Mesenchymal stem cell (in vitro differentiated cells and primary cell): ENCODE measurements at regions not wholly inside any gene's neighbourhood (a gene's known extent, or its start where the extent isn't known, plus 50 kb on each side); places are given as distances from the start of the nearest gene placed in this dataset.
"Not testable (repeated sequence)": the region's sequence is repeated elsewhere in the genome, so short reads cannot be mapped to it uniquely, and the experiment has no call there.

Experiments used
- DNase-seq: peaks from one replicate; pipeline ENCODE4 v3.0.0-alpha.2; 2013
- H2AFZ ChIP-seq: one replicate; pipeline ENCODE4 v1.6.1; 2013; ENCODE audit warnings: low read depth, mild to moderate bottlenecking, control low read depth, inconsistent platforms, low read length, moderate library complexity
- H2AK5ac ChIP-seq: 2 replicates; pipeline ENCODE4 v1.6.1; 2013; ENCODE audit warnings: low read length, moderate library complexity, mild to moderate bottlenecking, inconsistent platforms; ENCODE audit not compliant: severe bottlenecking
- H2BK120ac ChIP-seq: one replicate; pipeline ENCODE4 v1.6.1; 2013; ENCODE audit warnings: low read depth, mild to moderate bottlenecking, inconsistent platforms, low read length, moderate library complexity
- H2BK12ac ChIP-seq, 2 experiments: one replicate each; pipeline ENCODE4 v1.6.1; 2013; ENCODE audit warnings: inconsistent platforms in 2 of 2, low read length in 2 of 2, mild to moderate bottlenecking in 2 of 2, moderate library complexity in 2 of 2, control low read depth in 1 of 2
- H2BK15ac ChIP-seq: one replicate; pipeline ENCODE4 v1.6.1; 2013; ENCODE audit warnings: mild to moderate bottlenecking, low read depth, inconsistent platforms; ENCODE audit not compliant: poor library complexity, severe bottlenecking
- H2BK5ac ChIP-seq: 2 replicates; pipeline ENCODE4 v1.6.1; 2013; ENCODE audit warnings: low read depth, mild to moderate bottlenecking, low read length, control low read depth, inconsistent platforms; ENCODE audit not compliant: poor library complexity, severe bottlenecking
- H3K14ac ChIP-seq, 2 experiments: one replicate each; pipeline ENCODE4 v1.6.1; 2013; ENCODE audit warnings: inconsistent platforms in 2 of 2, low read length in 2 of 2, control low read depth in 1 of 2, mild to moderate bottlenecking in 1 of 2, moderate library complexity in 1 of 2
- H3K18ac ChIP-seq, 2 experiments: one replicate each; pipeline ENCODE4 v1.6.1; 2013; ENCODE audit warnings: inconsistent platforms in 2 of 2, low read length in 2 of 2, control low read depth in 1 of 2, low read depth in 1 of 2, mild to moderate bottlenecking in 1 of 2
- H3K23ac ChIP-seq, 2 experiments: one replicate each; pipeline ENCODE4 v1.6.1; 2013; ENCODE audit warnings: inconsistent platforms in 2 of 2, low read length in 2 of 2, mild to moderate bottlenecking in 2 of 2, moderate library complexity in 2 of 2, control low read depth in 1 of 2
- H3K27ac ChIP-seq: 2 replicates; pipeline ENCODE4 v1.5.1; 2013; ENCODE audit warnings: mild to moderate bottlenecking, moderate library complexity, low read length, control low read depth, inconsistent platforms; ENCODE audit not compliant: poor library complexity, severe bottlenecking
- H3K27me3 ChIP-seq, 2 experiments: 2 replicates each; pipeline versions ENCODE4 v1.6.1 to v1.7.0; 2013; ENCODE audit warnings: low read length in 2 of 2, mild to moderate bottlenecking in 2 of 2, moderate library complexity in 2 of 2, control low read depth in 1 of 2, inconsistent platforms in 1 of 2; ENCODE audit not compliant: control insufficient read depth in 1 of 2, insufficient read depth in 1 of 2
- H3K36me3 ChIP-seq, 2 experiments: 2 replicates each; pipeline versions ENCODE4 v1.6.1 to v1.7.0; 2013; ENCODE audit warnings: low read length in 2 of 2, control low read depth in 1 of 2, inconsistent platforms in 1 of 2, low read depth in 1 of 2, mild to moderate bottlenecking in 1 of 2; ENCODE audit not compliant: insufficient read depth in 2 of 2, control insufficient read depth in 1 of 2
- H3K4ac ChIP-seq, 2 experiments: one replicate each; pipeline ENCODE4 v1.6.1; 2013; ENCODE audit warnings: inconsistent platforms in 2 of 2, low read length in 2 of 2, mild to moderate bottlenecking in 2 of 2, moderate library complexity in 2 of 2, control low read depth in 1 of 2, low read depth in 1 of 2
- H3K4me1 ChIP-seq: 2 replicates; pipeline ENCODE4 v1.6.1; 2013; ENCODE audit warnings: low read depth, low read length, control low read depth; ENCODE audit not compliant: control insufficient read depth, insufficient read depth
- H3K4me2 ChIP-seq: 2 replicates; pipeline ENCODE4 v1.6.1; 2013; ENCODE audit warnings: low read length, mild to moderate bottlenecking, inconsistent platforms; ENCODE audit not compliant: poor library complexity, severe bottlenecking
- H3K4me3 ChIP-seq, 2 experiments: 2 replicates each; pipeline versions ENCODE4 v1.5.1 to v1.7.0; 2013; ENCODE audit warnings: low read length in 2 of 2, mild to moderate bottlenecking in 2 of 2, control low read depth in 1 of 2, low read depth in 1 of 2; ENCODE audit not compliant: insufficient read depth in 1 of 2
- H3K79me1 ChIP-seq: replicated peaks from 2 replicates; pipeline ENCODE4 v1.6.1; 2013; ENCODE audit warnings: mild to moderate bottlenecking, control low read depth, low read length, inconsistent platforms; ENCODE audit not compliant: poor library complexity, severe bottlenecking
- H3K9ac ChIP-seq: 2 replicates; pipeline ENCODE4 v1.7.0; 2013; ENCODE audit warnings: mild to moderate bottlenecking, low read length, moderate library complexity
- H3K9me3 ChIP-seq: 2 replicates; pipeline ENCODE4 v1.7.0; 2013; ENCODE audit warnings: mild to moderate bottlenecking, low read length; ENCODE audit not compliant: control insufficient read depth
- H4K8ac ChIP-seq: one replicate; pipeline ENCODE4 v1.6.1; 2013; ENCODE audit warnings: inconsistent platforms, mild to moderate bottlenecking, low read length, moderate library complexity
- H4K91ac ChIP-seq: one replicate; pipeline ENCODE4 v1.6.1; 2013; ENCODE audit warnings: mild to moderate bottlenecking, low read length, inconsistent platforms
- WGBS: methylation state at CpG from one replicate; pipeline ENCODE4 v1.1.7; 2013; ENCODE audit warnings: mixed read lengths; 5-methylcytosine and 5-hydroxymethylcytosine counted together

- no peaks in the 10 kb centered on the region for H3K4me1 ChIP-seq
- no peak overlapping the region for H3K9ac ChIP-seq
- H4K8ac ChIP-seq, result no peak overlapping the region
- H3K23ac ChIP-seq, result no peak overlapping the region
- no peak overlapping the region for H3K27ac ChIP-seq
- H2BK5ac ChIP-seq, result no peak overlapping the region
- H2AFZ ChIP-seq, result no peak overlapping the region
- H2AK5ac ChIP-seq, result no peak overlapping the region
- no peak overlapping the region for H4K91ac ChIP-seq
- H3K4me2 ChIP-seq, result no peak overlapping the region
- no peak overlapping the region for H3K4ac ChIP-seq
- DNase-seq, result no peak
- WGBS, result 96% methylated on average over 1 of the region's 1 CpG
- no peaks in the 10 kb centered on the region for H3K27me3 ChIP-seq
- H3K14ac ChIP-seq, result no peak overlapping the region
- H2BK15ac ChIP-seq, result no peak overlapping the region
- H3K4me3 ChIP-seq, result no peak overlapping the region
- no peak overlapping the region for H2BK12ac ChIP-seq
- no peaks in the 10 kb centered on the region for H3K9me3 ChIP-seq
- no peak overlapping the region for H3K18ac ChIP-seq
- H3K79me1 ChIP-seq, result no peaks in the 10 kb centered on the region
- no peaks in the 10 kb centered on the region for H3K36me3 ChIP-seq
- no peak overlapping the region for H2BK120ac ChIP-seq
Observed at GRCh38 chr3:98691897-98692296, 71.2 kb upstream of the ST3GAL6 start.

GRCh38 chr3:98692787-98693473 is 70.2 kb upstream of the ST3GAL6 start:
- H2AK5ac ChIP-seq, result no peak overlapping the region
- H3K4me3 ChIP-seq, result no peak overlapping the region
- H3K4me2 ChIP-seq, result no peak overlapping the region
- no peaks in the 10 kb centered on the region for H3K79me1 ChIP-seq
- no peak overlapping the region for H3K18ac ChIP-seq
- no peaks in the 10 kb centered on the region for H3K27me3 ChIP-seq
- no peak overlapping the region for H2BK12ac ChIP-seq
- H3K23ac ChIP-seq, result no peak overlapping the region
- no peak overlapping the region for H2BK5ac ChIP-seq
- no peak overlapping the region for H4K91ac ChIP-seq
- no peaks in the 10 kb centered on the region for H3K9me3 ChIP-seq
- H2AFZ ChIP-seq, result no peak overlapping the region
- H3K14ac ChIP-seq, result no peak overlapping the region
- no peak overlapping the region for H3K4ac ChIP-seq
- H3K9ac ChIP-seq, result no peak overlapping the region
- no peak overlapping the region for H2BK15ac ChIP-seq
- no peaks in the 10 kb centered on the region for H3K36me3 ChIP-seq
- H3K27ac ChIP-seq, result no peak overlapping the region
- no peak for DNase-seq
- 88% methylated on average over 2 of the region's 4 CpGs for WGBS
- no peak overlapping the region for H2BK120ac ChIP-seq
- no peak overlapping the region for H4K8ac ChIP-seq
- no peaks in the 10 kb centered on the region for H3K4me1 ChIP-seq

- no peak overlapping the region for H2BK120ac ChIP-seq
- no peak overlapping the region for H3K4ac ChIP-seq
- H3K79me1 ChIP-seq, result no peaks in the 10 kb centered on the region
- no peak overlapping the region for H3K27ac ChIP-seq
- H3K18ac ChIP-seq, result no peak overlapping the region
- no peak overlapping the region for H3K4me3 ChIP-seq
- no peaks in the 10 kb centered on the region for H3K27me3 ChIP-seq
- H2BK15ac ChIP-seq, result no peak overlapping the region
- H3K14ac ChIP-seq, result no peak overlapping the region
- no peak overlapping the region for H4K8ac ChIP-seq
- H2AK5ac ChIP-seq, result no peak overlapping the region
- H3K4me1 ChIP-seq, result no peaks in the 10 kb centered on the region
- H3K23ac ChIP-seq, result no peak overlapping the region
- no peak overlapping the region for H2AFZ ChIP-seq
- H3K4me2 ChIP-seq, result no peak overlapping the region
- H4K91ac ChIP-seq, result no peak overlapping the region
- DNase-seq, result no peak
- H3K9ac ChIP-seq, result peak overlapping the region; percentile 0
- no peak overlapping the region for H2BK5ac ChIP-seq
- H3K9me3 ChIP-seq, result no peaks in the 10 kb centered on the region
- no peaks in the 10 kb centered on the region for H3K36me3 ChIP-seq
- H2BK12ac ChIP-seq, result no peak overlapping the region
Observed at GRCh38 chr3:98695796-98696195, 67.3 kb upstream of the ST3GAL6 start.

- not testable (repeated sequence) for H3K79me1 ChIP-seq, H3K18ac ChIP-seq, H2BK120ac ChIP-seq, H3K14ac ChIP-seq, DNase-seq, H3K27me3 ChIP-seq, H4K8ac ChIP-seq, H2AK5ac ChIP-seq, H3K4ac ChIP-seq, H3K4me1 ChIP-seq, H2BK5ac ChIP-seq, H3K4me2 ChIP-seq, H3K36me3 ChIP-seq, H3K9me3 ChIP-seq, H4K91ac ChIP-seq, H3K4me3 ChIP-seq, H3K27ac ChIP-seq, H2AFZ ChIP-seq, H3K23ac ChIP-seq, H2BK15ac ChIP-seq, H2BK12ac ChIP-seq
- H3K9ac ChIP-seq, result peak overlapping the region; percentile 0
- 92% methylated on average over 3 of the region's 3 CpGs for WGBS
Observed at GRCh38 chr3:98696296-98696695, 66.8 kb upstream of the ST3GAL6 start.
